ENCODE measurements at regions not wholly inside any gene's neighbourhood (a gene's known extent, or its start where the extent isn't known, plus 50 kb on each side); places are given as distances from the start of the nearest gene placed in this dataset.

DNA sequence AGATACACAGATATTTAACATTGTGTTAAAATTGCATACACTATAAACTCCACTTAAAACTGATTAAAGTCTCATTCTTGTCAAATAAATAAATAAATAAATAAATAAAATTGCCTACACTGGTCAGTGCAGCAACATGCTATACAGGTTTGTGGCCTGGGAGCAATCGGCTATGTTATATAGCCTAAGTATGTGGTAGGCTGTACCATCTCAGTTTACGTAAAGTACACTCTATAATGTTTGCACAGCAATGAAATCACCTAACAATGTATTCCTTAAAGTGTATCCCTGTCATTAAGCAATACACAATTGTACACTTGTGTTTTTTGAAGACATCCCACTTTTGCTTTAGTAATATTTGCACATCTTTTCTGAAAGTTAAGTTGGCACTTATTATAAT, 337.7 kb upstream of the SETBP1 start:
- Histone ChIP-seq H2AFZ (ENCODE audit: low read depth, low read length) (no peak overlapping the region), H3K27ac (ENCODE audit: low read depth, low read length) (no peak overlapping the region), H3K4me1 (ENCODE audit: insufficient read depth, low read length) (peaks cover 4% of the 10 kb centered on the region), H4K20me1 (ENCODE audit: insufficient read depth, low read length) (no peaks in the 10 kb centered on the region), H3K4me2 (ENCODE audit: low read length) (no peak overlapping the region), H3K4me3 (ENCODE audit: insufficient read depth, low read depth, low read length) (no peak overlapping the region), H3K27me3 (ENCODE audit: insufficient read depth, low read length) (no peaks in the 10 kb centered on the region), H3K9me3 (ENCODE audit: insufficient read depth, low read depth, low read length) (no peaks in the 10 kb centered on the region), H3K36me3 (ENCODE audit: insufficient read depth, low read length) (no peaks in the 10 kb centered on the region), H3K9ac (ENCODE audit: low read length) (no peak overlapping the region), H3K79me2 (ENCODE audit: insufficient read depth, low read length) (no peaks in the 10 kb centered on the region)
- no peak for DNase-seq (ENCODE audit: low read depth)
- no peak for FAIRE-seq
- Mint-ChIP-seq H3K9me3 (ENCODE audit: unreplicated experiment) (no peaks in the 10 kb centered on the region), H3K36me3 (ENCODE audit: low read depth, unreplicated experiment) (no peaks in the 10 kb centered on the region), H3K4me3 (ENCODE audit: unreplicated experiment) (no peak overlapping the region), H3K4me1 (ENCODE audit: low read depth, unreplicated experiment) (peaks cover 5% of the 10 kb centered on the region), H3K27ac (ENCODE audit: unreplicated experiment) (no peak overlapping the region), H3K27me3 (ENCODE audit: low read depth, unreplicated experiment) (no peaks in the 10 kb centered on the region)
- TF ChIP-seq, protein P1, sequence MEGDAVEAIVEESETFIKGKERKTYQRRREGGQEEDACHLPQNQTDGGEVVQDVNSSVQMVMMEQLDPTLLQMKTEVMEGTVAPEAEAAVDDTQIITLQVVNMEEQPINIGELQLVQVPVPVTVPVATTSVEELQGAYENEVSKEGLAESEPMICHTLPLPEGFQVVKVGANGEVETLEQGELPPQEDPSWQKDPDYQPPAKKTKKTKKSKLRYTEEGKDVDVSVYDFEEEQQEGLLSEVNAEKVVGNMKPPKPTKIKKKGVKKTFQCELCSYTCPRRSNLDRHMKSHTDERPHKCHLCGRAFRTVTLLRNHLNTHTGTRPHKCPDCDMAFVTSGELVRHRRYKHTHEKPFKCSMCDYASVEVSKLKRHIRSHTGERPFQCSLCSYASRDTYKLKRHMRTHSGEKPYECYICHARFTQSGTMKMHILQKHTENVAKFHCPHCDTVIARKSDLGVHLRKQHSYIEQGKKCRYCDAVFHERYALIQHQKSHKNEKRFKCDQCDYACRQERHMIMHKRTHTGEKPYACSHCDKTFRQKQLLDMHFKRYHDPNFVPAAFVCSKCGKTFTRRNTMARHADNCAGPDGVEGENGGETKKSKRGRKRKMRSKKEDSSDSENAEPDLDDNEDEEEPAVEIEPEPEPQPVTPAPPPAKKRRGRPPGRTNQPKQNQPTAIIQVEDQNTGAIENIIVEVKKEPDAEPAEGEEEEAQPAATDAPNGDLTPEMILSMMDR (IDR thresholded peaks at IDR 0.05; ENCODE audit: insufficient read depth, low read depth, low read length), result no peak
- TF ChIP-seq EZH2 (IDR thresholded peaks at IDR 0.05; ENCODE audit: insufficient read depth, low read length), result no peak

DNA sequence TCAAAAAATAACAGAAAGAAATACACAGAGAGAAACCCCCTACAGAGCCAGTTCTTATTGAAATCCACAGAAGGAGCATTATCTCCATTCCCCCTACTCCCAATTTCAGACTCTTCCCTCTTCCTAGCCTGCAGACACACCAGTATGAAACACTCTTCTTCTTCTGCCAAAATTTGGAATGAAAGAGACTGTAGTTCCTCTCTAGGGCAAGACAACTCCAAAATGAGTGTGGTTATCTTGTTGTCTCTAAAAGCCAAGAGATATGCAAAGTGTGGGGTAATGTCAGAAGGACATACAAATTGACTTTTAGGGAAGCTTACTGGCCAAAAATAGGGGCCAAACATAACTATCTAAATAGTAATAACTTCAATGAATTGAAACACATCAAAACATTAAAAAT, 337.1 kb upstream of the SETBP1 start:
- no peak overlapping the region for H3K4me3 Mint-ChIP-seq (ENCODE audit: unreplicated experiment)
- Histone ChIP-seq H3K4me3 (ENCODE audit: insufficient read depth, low read depth, low read length) (no peak overlapping the region), H3K4me2 (ENCODE audit: low read length) (peak overlapping the region; percentile 31), H3K79me2 (ENCODE audit: insufficient read depth, low read length) (no peaks in the 10 kb centered on the region), H3K36me3 (ENCODE audit: insufficient read depth, low read length) (no peaks in the 10 kb centered on the region), H3K27me3 (ENCODE audit: insufficient read depth, low read length) (no peaks in the 10 kb centered on the region), H2AFZ (ENCODE audit: low read depth, low read length) (no peak overlapping the region), H3K27ac (ENCODE audit: low read depth, low read length) (no peak overlapping the region), H4K20me1 (ENCODE audit: insufficient read depth, low read length) (no peaks in the 10 kb centered on the region), H3K4me1 (ENCODE audit: insufficient read depth, low read length) (peaks cover 4% of the 10 kb centered on the region), H3K9me3 (ENCODE audit: insufficient read depth, low read depth, low read length) (no peaks in the 10 kb centered on the region), H3K9ac (ENCODE audit: low read length) (no peak overlapping the region)
- DNase-seq (ENCODE audit: low read depth), result no peak
- FAIRE-seq, result no peak
- no peak for TF ChIP-seq EZH2 (IDR thresholded peaks at IDR 0.05; ENCODE audit: insufficient read depth, low read length)
- TF ChIP-seq, protein P1 (IDR thresholded peaks at IDR 0.05; ENCODE audit: insufficient read depth, low read depth, low read length), result no peak
- H3K27ac Mint-ChIP-seq (ENCODE audit: unreplicated experiment), result no peak overlapping the region
- H3K36me3 Mint-ChIP-seq (ENCODE audit: low read depth, unreplicated experiment), result no peaks in the 10 kb centered on the region
- H3K27me3 Mint-ChIP-seq (ENCODE audit: low read depth, unreplicated experiment), result no peaks in the 10 kb centered on the region
- no peaks in the 10 kb centered on the region for H3K9me3 Mint-ChIP-seq (ENCODE audit: unreplicated experiment)
- peaks cover 5% of the 10 kb centered on the region for H3K4me1 Mint-ChIP-seq (ENCODE audit: low read depth, unreplicated experiment)

DNA sequence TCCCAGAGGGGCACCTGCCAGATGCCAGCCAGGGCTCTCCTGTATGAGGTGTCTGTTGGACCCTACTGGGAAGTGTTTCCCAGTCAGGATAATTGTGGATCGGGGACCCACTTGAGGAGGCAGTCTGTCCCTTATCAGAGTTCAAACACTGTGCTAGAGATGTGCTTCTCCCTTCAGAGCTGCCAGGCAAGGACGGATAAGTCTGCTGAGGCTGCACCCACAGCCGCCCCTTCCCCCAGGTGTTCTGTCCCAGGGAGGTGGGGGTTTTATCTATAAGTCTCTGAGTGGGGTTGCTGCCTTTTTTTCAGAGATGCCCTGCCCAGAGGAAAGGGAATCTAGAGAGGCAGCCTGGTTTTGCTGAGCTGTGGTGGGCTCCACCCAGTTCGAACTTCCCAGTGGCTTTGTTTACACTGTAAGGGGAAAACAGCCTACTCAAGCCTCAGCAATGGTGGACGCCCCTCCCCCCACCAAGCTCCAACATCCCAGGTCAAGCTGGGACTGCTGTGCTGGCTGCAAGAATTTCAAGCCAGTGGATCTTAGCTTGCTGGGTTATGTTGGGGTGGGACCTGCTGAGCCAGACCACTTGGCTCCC, 324.0 kb upstream of the SETBP1 start:
- no peak for DNase-seq (ENCODE audit: low read depth)
- Mint-ChIP-seq H3K9me3 (ENCODE audit: unreplicated experiment) (peaks cover 10% of the 10 kb centered on the region), H3K4me1 (ENCODE audit: low read depth, unreplicated experiment) (no peaks in the 10 kb centered on the region), H3K27ac (ENCODE audit: unreplicated experiment) (no peak overlapping the region), H3K4me3 (ENCODE audit: unreplicated experiment) (no peak overlapping the region), H3K27me3 (ENCODE audit: low read depth, unreplicated experiment) (no peaks in the 10 kb centered on the region), H3K36me3 (ENCODE audit: low read depth, unreplicated experiment) (peaks cover 2% of the 10 kb centered on the region)
- no peaks in the 10 kb centered on the region for H3K79me2 ChIP-seq (ENCODE audit: insufficient read depth, low read length)
- no peaks in the 10 kb centered on the region for H3K36me3 ChIP-seq (ENCODE audit: insufficient read depth, low read length)
- no peaks in the 10 kb centered on the region for H4K20me1 ChIP-seq (ENCODE audit: insufficient read depth, low read length)
- H3K4me2 ChIP-seq (ENCODE audit: low read length), result no peak overlapping the region
- H3K27me3 ChIP-seq (ENCODE audit: insufficient read depth, low read length), result no peaks in the 10 kb centered on the region
- no peak for TF ChIP-seq EZH2 (IDR thresholded peaks at IDR 0.05; ENCODE audit: insufficient read depth, low read length)
- TF ChIP-seq, protein P1 (IDR thresholded peaks at IDR 0.05; ENCODE audit: insufficient read depth, low read depth, low read length), result no peak
- no peak overlapping the region for H2AFZ ChIP-seq (ENCODE audit: low read depth, low read length)
- H3K4me1 ChIP-seq (ENCODE audit: insufficient read depth, low read length), result no peaks in the 10 kb centered on the region
- no peak overlapping the region for H3K9ac ChIP-seq (ENCODE audit: low read length)
- no peak overlapping the region for H3K27ac ChIP-seq (ENCODE audit: low read depth, low read length)
- H3K9me3 ChIP-seq (ENCODE audit: insufficient read depth, low read depth, low read length), result no peaks in the 10 kb centered on the region
- FAIRE-seq, result no peak
- no peak overlapping the region for H3K4me3 ChIP-seq (ENCODE audit: insufficient read depth, low read depth, low read length)
